Cerebellar cortex (tissue), 1 donor: ENCODE measurements at regions not wholly inside any gene's neighbourhood (a gene's known extent, or its start where the extent isn't known, plus 50 kb on each side); places are given as distances from the start of the nearest gene placed in this dataset.
"Not testable (repeated sequence)": the region's sequence is repeated elsewhere in the genome, so short reads cannot be mapped to it uniquely, and the experiment has no call there.

Experiments
- DNase-seq: peaks from one replicate; pipeline ENCODE4 v3.0.0-alpha.2; 2015; ENCODE audit warnings: low spot score

DNA sequence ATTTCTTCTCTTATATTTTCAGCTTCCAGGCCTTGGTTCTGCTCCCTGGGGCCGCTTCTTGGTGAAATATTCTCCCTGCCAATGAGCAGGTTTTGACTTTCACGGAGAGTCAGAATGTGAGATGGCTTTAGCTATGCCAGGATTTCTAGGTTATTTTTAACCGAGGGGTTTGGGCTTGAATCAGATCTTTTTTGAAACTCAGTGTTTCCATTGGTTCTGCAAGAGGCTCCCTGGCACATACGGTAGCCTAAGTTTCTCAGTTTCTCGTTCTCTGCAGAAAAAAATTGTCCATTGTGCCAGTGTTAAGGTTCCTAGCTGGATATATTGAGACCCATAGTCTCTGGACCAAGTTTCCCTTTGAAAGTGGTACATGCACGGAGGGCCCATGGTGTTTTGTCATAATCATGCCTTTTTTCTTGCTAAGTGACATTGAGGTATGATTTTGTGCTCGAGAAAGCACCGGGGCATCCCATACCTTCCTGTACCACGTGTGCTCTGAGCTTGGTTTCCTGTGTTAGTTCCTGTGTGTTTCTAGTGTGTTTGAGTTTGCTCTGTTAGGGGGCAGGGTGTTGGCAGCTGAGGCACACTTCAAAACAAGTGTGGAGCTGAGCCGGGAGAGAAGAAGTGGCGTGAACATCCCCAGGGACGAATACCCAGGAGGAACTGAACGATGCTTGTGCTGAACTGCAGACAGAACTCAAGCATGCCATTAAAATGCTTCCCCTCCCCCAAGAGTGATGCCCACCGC is 127.2 kb downstream of the HS3ST3B1 start:
- no peak for DNase-seq

DNA sequence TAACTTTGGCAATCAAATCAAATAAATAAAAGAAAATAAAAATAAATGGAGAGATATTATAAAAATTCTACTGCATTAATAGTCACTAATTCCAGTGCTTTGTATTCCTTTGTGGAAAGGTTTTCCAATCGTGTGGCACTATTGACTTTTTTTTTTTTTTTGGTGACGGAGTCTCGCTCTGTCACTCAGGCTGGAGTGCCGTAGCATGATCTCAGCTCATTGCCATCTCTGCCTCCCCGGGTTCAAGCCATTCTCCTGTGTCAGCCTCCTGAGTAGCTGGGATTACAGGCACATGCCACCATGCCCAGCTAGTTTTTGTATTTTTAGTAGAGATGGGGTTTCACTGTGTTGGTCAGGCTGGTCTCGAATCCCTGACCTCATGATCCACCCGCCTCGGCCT is 122.3 kb downstream of the HS3ST3B1 start:
- DNase-seq = not testable (repeated sequence)

DNA sequence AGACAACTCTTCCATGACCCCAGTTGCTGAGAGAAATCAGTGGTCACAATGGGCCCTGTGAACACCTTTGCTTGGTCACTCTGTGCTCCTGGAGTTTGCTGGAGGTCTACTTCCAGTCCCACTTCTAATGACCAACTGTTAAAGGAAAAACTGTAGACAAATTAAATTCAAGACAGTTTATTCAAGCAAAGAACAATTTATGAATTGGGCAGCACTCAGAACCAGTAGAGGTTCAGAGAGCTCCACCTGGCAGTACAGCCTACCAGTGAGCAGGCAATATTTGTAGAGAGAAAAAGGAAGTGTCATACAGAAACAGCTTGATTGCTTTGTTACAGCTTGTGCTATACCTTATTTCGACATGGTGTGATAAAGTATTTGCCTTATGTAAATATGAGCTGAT is 116.5 kb downstream of the HS3ST3B1 start:
- no peak for DNase-seq

DNA sequence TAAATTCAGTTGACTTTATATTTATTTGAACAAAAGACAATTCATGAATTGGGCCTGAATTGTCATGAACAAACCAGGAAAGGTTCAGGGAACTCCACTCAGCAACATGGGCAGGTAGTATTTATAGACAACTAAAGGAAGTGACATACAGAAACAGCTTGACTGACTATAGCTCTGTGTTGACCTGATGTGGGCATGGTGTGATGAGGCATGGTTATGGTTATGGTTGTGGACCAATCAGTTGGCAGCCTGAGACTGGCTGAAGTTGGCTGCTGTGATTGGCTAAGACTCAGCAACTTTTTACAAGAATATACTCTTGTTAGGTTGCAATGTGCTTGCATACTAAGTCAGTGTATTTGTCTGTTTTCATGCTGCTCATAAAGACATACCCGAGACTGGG is 108.4 kb downstream of the HS3ST3B1 start:
- DNase-seq = no peak

DNA sequence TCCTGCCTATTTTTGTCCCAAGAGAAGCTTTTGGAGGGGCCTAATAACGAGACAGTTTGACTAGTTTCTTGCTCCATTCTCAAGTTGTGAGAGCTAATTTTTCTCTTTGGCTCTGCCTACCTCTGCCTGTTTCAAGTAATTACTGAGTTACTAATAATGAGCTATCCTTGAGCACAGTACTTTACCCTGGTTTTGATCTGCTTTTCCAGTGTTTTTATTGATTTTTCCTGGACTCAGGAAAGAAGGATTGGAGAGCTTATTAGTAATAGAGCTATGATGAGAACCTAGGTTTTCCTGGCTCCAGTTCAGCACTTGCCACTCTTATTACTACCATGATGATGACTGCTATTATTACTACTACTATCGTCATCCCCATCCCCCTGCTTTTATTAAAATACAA is 106.7 kb downstream of the HS3ST3B1 start:
- no peak for DNase-seq

DNA sequence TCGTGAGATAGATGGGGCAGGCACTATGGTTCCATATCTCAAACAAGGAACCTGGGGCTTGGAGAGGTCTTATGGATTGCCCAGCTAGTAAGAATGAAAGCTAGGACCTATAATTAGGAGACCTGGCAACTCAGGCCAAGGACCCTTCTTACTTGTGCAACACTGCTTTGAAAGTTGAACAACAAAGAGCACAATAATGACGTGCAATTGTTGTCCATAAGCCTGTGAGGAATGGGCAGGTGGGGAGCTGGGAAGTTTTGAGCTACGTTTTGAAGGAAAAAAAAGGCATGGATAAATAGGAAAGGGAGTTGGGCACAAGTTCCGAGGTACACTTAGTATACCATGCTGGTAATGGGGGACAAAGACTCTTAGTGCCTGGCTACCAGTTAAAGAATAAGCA is 104.3 kb downstream of the HS3ST3B1 start:
- no peak for DNase-seq
